ENCODE measurements at regions not wholly inside any gene's neighbourhood (a gene's known extent, or its start where the extent isn't known, plus 50 kb on each side); places are given as distances from the start of the nearest gene placed in this dataset.

DNA sequence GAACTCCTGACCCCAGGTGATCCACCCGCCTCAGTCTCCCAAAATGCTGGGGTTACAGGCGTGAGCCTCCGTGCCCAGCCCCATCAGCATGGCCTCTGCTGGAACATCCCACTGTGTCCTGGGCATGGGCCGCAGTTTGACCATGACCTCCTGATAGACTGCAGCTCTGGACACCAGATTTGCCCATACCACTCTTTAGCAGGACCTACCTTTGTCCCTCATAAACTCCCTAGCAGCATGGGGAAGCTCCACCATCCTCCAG lies 92.6 kb downstream of the MYCN start:
- H3K4me1 Mint-ChIP-seq = peaks cover 51 to 55% of the 10 kb centered on the region in 2 experiments

More for the DNA sequence above, 92.6 kb downstream of the MYCN start:
- Mint-ChIP-seq H3K4me3 (no peak overlapping the region), H3K27me3 (ENCODE audit: low read depth) (no peaks in the 10 kb centered on the region; the same call in none of the 2 replicates), H3K36me3 (ENCODE audit: insufficient read depth in 1 of 3, low read depth in 3 of 3) (no peaks in the 10 kb centered on the region), H3K27ac (no peak overlapping the region), H3K9me3 (no peaks in the 10 kb centered on the region)
- H2BK5ac ChIP-seq (ENCODE audit: insufficient read length, low read length) = no peak overlapping the region
- no peak overlapping the region for H2BK20ac ChIP-seq (ENCODE audit: low read depth, low read length, poor library complexity, severe bottlenecking)
- TF ChIP-seq, protein P1, sequence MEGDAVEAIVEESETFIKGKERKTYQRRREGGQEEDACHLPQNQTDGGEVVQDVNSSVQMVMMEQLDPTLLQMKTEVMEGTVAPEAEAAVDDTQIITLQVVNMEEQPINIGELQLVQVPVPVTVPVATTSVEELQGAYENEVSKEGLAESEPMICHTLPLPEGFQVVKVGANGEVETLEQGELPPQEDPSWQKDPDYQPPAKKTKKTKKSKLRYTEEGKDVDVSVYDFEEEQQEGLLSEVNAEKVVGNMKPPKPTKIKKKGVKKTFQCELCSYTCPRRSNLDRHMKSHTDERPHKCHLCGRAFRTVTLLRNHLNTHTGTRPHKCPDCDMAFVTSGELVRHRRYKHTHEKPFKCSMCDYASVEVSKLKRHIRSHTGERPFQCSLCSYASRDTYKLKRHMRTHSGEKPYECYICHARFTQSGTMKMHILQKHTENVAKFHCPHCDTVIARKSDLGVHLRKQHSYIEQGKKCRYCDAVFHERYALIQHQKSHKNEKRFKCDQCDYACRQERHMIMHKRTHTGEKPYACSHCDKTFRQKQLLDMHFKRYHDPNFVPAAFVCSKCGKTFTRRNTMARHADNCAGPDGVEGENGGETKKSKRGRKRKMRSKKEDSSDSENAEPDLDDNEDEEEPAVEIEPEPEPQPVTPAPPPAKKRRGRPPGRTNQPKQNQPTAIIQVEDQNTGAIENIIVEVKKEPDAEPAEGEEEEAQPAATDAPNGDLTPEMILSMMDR (conservative IDR thresholded peaks at IDR 0.05) = no peak
- no peak overlapping the region for H2AFZ ChIP-seq (ENCODE audit: low read length)
- H2BK120ac ChIP-seq (ENCODE audit: low read depth, low read length, poor library complexity, severe bottlenecking) = no peak overlapping the region
- H3T11ph ChIP-seq (ENCODE audit: low read length) = no peak overlapping the region
- H3K27me3 ChIP-seq (ENCODE audit: insufficient read depth, low read length) = no peaks in the 10 kb centered on the region
- H3K56ac ChIP-seq (ENCODE audit: insufficient read length, low read depth, low read length) = no peak overlapping the region
- no peak overlapping the region for H2AK5ac ChIP-seq (ENCODE audit: insufficient read length, low read length)
- H2BK15ac ChIP-seq (ENCODE audit: low read depth, low read length) = no peak overlapping the region
- H3K14ac ChIP-seq (ENCODE audit: insufficient read depth, low read length) = no peak overlapping the region
- H3K4ac ChIP-seq (ENCODE audit: low read depth, low read length) = no peak overlapping the region
- no peak overlapping the region for H3K9ac ChIP-seq (ENCODE audit: extremely low read depth, insufficient read length, low read length)
- H3K79me2 ChIP-seq (ENCODE audit: insufficient read depth, low read length) = no peaks in the 10 kb centered on the region
- H4K20me1 ChIP-seq (ENCODE audit: control insufficient read depth, insufficient read depth, insufficient read length) = no peaks in the 10 kb centered on the region
- no CpG with 5 or more reads among the region's 4 CpGs for WGBS (ENCODE audit: extremely low coverage, insufficient read length, low lambda C conversion rate)
- no peak overlapping the region for H4K8ac ChIP-seq (replicated peaks; ENCODE audit: insufficient read length, low read depth, low read length)
- H3K18ac ChIP-seq (ENCODE audit: insufficient read length, low read depth, low read length) = no peak overlapping the region
- H3K9me3 ChIP-seq (ENCODE audit: control insufficient read depth, low read depth, low read length) = no peaks in the 10 kb centered on the region
- H3K23me2 ChIP-seq (ENCODE audit: insufficient read length, low read depth, low read length, poor library complexity, severe bottlenecking) = peaks cover 2% of the 10 kb centered on the region
- peaks cover 4% of the 10 kb centered on the region; the same call in 1 of the 2 replicates for H3K4me1 ChIP-seq (ENCODE audit: insufficient read depth, low read length)
- H3K27ac ChIP-seq (ENCODE audit: insufficient read length, low read depth, low read length) = no peak overlapping the region
- H4K5ac ChIP-seq (ENCODE audit: insufficient read length, low read depth, low read length) = no peak overlapping the region
- DNase-seq = no peak
- no peak overlapping the region for H2BK12ac ChIP-seq (ENCODE audit: insufficient read length, low read depth, low read length)
- H4K91ac ChIP-seq (ENCODE audit: insufficient read length, low read depth, low read length) = no peak overlapping the region
- H3K23ac ChIP-seq (ENCODE audit: insufficient read length, low read depth, low read length) = no peak overlapping the region
- H3K4me2 ChIP-seq (ENCODE audit: insufficient read depth, insufficient read length, low read length) = no peak overlapping the region
- H3K79me1 ChIP-seq (ENCODE audit: insufficient read depth, low read depth, low read length, poor library complexity, severe bottlenecking) = no peaks in the 10 kb centered on the region

Measured in H9 (cell line).